ENCODE measurements at regions not wholly inside any gene's neighbourhood (a gene's known extent, or its start where the extent isn't known, plus 50 kb on each side); places are given as distances from the start of the nearest gene placed in this dataset.

DNA sequence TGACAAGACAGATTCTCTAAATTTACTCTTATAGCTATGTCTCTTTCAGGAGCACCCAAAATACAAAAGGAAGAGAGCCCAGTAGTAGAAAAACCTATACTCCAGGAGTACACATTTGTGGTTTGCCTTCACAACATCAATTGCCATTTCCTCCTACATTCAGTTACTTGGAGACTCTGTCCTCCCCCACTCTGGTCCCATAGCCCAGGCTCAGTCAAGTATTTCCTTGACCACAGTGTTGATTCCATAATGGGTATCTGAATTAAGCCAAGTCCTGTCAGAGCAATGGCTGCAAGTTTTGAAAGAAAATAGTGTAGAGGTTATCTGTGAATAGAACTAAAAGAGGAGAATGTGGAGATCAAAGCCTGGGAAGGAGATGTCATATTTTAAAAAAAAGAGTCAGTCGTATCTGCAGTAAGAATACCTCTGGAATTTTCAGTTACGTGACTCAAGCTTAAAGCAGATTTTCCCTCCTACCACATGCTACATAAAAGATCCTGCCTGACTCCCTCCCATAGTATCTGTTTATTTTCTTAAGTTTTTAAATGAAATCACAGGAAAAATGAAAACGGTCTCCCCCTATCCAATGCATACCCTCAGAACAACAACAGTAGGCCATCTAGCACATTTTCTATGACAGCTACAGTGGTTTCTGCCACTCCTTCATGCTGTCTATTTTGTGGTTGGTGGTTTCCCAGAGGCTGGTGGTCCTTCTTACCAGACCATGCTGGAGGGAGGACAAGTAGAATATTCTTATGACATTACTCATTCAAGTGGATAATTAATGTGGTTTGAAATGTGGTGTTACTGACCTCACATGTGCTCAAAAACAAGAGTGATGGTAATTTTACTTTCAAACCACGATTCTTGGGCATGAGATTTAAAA, 249.7 kb upstream of the TMEM161B start:
- no peak overlapping the region for H3K27ac Mint-ChIP-seq (ENCODE audit: unreplicated experiment)
- no peaks in the 10 kb centered on the region for H3K36me3 Mint-ChIP-seq (ENCODE audit: low read depth)
- H3K4me3 Mint-ChIP-seq (ENCODE audit: unreplicated experiment): no peak overlapping the region
- TF ChIP-seq, protein P1, sequence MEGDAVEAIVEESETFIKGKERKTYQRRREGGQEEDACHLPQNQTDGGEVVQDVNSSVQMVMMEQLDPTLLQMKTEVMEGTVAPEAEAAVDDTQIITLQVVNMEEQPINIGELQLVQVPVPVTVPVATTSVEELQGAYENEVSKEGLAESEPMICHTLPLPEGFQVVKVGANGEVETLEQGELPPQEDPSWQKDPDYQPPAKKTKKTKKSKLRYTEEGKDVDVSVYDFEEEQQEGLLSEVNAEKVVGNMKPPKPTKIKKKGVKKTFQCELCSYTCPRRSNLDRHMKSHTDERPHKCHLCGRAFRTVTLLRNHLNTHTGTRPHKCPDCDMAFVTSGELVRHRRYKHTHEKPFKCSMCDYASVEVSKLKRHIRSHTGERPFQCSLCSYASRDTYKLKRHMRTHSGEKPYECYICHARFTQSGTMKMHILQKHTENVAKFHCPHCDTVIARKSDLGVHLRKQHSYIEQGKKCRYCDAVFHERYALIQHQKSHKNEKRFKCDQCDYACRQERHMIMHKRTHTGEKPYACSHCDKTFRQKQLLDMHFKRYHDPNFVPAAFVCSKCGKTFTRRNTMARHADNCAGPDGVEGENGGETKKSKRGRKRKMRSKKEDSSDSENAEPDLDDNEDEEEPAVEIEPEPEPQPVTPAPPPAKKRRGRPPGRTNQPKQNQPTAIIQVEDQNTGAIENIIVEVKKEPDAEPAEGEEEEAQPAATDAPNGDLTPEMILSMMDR (IDR thresholded peaks at IDR 0.05): no peak
- DNase-seq (ENCODE audit: low spot score): no peak
- peaks cover 10% of the 10 kb centered on the region for H3K27me3 Mint-ChIP-seq (ENCODE audit: low read depth)
- peaks cover 3% of the 10 kb centered on the region for H3K9me3 Mint-ChIP-seq (ENCODE audit: low read depth)
- no peaks in the 10 kb centered on the region for H3K4me1 Mint-ChIP-seq (ENCODE audit: low read depth)

DNA sequence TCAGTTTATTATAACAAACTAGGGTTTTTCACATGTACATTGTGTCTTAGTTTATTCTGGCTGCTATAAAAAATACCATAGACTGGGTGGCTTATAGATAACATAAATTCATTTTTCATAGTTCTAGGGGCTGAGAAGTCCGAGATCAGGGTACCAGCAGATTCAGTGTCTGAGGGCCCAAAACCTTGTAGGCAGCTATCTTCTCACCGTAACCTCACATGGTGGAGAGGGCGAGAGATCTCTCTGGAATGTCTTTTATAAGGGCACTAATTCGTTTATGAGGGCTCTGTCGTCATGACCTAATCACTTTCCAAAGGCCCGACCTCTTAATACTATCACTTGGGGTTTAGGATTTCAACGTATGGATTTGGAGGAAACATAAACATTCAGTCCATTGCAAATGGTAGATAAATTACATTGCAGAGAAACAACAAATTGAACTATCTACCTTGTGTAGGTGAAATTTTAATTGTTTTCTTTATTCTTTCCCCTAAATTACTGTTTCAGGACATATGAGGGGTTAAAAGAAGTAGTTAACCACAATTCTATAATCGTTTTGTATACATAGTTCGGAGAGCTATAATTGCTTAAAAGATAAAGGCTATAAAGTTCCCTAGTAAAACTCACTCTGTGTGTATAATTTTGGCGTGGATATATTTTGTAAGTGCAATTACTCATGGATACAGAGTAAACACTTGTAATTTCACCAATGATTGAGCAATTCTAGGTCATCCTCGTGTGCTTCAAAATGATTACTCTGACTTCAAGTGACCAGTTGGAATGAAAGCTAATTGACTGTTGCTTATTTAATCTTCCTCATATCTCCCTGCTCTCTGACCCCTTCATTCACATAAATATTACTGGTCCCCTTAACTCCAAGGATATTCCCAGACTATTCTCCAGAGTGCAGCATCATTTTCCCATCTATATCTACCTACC, 247.5 kb upstream of the TMEM161B start:
- no peaks in the 10 kb centered on the region for H3K36me3 Mint-ChIP-seq (ENCODE audit: low read depth)
- TF ChIP-seq, protein P1 (IDR thresholded peaks at IDR 0.05): no peak
- peaks cover 10% of the 10 kb centered on the region for H3K27me3 Mint-ChIP-seq (ENCODE audit: low read depth)
- peaks cover 3% of the 10 kb centered on the region for H3K9me3 Mint-ChIP-seq (ENCODE audit: low read depth)
- H3K4me1 Mint-ChIP-seq (ENCODE audit: low read depth): no peaks in the 10 kb centered on the region
- no peak overlapping the region for H3K4me3 Mint-ChIP-seq (ENCODE audit: unreplicated experiment)
- no peak for DNase-seq (ENCODE audit: low spot score)
- no peak overlapping the region for H3K27ac Mint-ChIP-seq (ENCODE audit: unreplicated experiment)

DNA sequence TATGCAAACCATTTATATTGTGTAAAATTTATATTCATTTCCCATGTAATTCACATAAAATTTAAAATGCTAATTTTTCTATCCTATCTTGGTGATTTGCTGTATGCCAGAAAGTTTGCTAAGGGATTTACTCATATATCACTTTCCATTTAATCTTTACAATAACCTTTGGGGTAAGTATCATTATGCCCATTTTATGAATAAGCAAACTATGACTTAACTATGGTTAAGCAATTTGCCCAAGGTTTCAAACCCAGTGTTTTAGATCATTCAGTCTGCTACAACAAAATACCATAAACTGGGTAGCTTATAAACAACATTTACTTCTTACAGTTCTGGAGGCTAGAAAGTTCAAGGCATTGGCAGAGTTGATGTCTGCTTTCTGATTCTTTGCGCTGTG, 246.4 kb upstream of the TMEM161B start:
- Mint-ChIP-seq H3K9me3 (ENCODE audit: low read depth) (peaks cover 3% of the 10 kb centered on the region), H3K4me3 (ENCODE audit: unreplicated experiment) (no peak overlapping the region), H3K27me3 (ENCODE audit: low read depth) (peaks cover 8% of the 10 kb centered on the region), H3K4me1 (ENCODE audit: low read depth) (no peaks in the 10 kb centered on the region), H3K27ac (ENCODE audit: unreplicated experiment) (no peak overlapping the region), H3K36me3 (ENCODE audit: low read depth) (no peaks in the 10 kb centered on the region)
- no peak for DNase-seq (ENCODE audit: low spot score)
- TF ChIP-seq, protein P1 (IDR thresholded peaks at IDR 0.05): no peak

DNA sequence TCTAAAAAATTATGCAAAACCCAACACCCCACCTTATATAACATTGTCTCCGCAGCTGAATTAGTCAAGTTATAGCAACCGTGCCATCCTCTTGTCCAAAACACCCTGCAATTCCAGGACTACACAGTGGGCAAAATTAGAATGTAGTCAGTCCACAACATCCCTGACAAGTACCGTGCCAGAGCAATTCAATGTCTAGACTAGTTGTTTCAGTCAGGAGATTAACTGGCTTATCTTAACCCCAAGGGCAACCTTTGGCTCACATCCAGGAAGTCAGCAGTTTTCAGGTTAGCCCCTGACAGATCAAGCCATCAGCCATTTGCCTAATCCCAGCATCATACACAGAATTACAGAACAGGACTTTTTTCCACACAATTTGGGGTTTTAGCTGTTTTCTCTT, 240.8 kb upstream of the TMEM161B start:
- H3K36me3 Mint-ChIP-seq (ENCODE audit: low read depth): no peaks in the 10 kb centered on the region

More for the DNA sequence above, 240.8 kb upstream of the TMEM161B start:
- H3K4me1 Mint-ChIP-seq (ENCODE audit: low read depth): no peaks in the 10 kb centered on the region
- H3K27me3 Mint-ChIP-seq (ENCODE audit: low read depth): peaks cover 27% of the 10 kb centered on the region
- no peaks in the 10 kb centered on the region for H3K9me3 Mint-ChIP-seq (ENCODE audit: low read depth)
- H3K27ac Mint-ChIP-seq (ENCODE audit: unreplicated experiment): no peak overlapping the region
- TF ChIP-seq, protein P1 (IDR thresholded peaks at IDR 0.05): no peak
- DNase-seq (ENCODE audit: low spot score): no peak
- no peak overlapping the region for H3K4me3 Mint-ChIP-seq (ENCODE audit: unreplicated experiment)
